NCI-H82 treated with DMSO at 0.1 percent for 48 hours (cell line): ENCODE measurements at regions not wholly inside any gene's neighbourhood (a gene's known extent, or its start where the extent isn't known, plus 50 kb on each side); places are given as distances from the start of the nearest gene placed in this dataset.

Experiments used
- DNase-seq: peaks from one replicate; lab custom pipeline; 2025; ENCODE audit not compliant: unreplicated experiment; lab: John Stamatoyannopoulos, UW

DNA sequence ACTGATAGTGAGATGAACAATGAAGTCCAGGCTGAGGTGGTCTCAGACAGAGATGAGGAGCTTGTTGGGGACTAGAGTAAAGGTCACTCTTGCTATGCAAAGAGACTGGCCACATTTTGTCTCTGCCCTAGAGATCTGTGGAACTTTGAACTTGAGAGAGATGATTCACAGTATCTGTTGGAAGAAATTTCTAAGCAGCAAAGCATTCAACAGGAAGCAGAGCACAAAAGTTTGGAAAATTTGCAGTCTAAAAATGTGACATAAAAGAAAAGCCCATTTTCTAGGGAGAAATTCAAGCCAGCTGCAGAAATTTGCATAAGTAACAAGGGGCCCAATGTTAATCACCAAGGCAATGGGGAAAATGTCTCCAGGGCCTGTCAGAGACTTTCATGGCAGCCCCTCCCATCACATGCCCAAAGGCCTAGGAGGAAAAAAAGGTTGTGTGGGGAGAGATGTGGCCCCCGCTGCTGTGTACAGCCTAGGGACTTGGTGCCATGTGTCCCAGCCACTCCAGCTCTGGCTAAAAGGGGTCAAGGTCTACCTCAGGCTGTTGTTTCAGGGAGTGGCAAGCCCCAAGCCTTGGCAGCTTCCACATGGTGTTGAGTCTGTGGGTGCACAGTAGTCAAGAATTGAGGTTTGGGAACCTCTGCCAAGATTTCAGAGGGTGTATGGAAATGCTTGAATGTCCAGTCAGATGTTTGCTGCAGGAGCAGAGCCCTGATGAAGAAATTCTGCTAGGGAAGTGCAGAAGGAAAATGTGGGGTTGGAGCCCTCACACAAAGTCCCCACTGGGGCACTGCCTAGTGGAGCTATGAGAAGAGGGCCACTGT lies 262.8 kb downstream of the DKK2 start:
- no peak for DNase-seq

DNA sequence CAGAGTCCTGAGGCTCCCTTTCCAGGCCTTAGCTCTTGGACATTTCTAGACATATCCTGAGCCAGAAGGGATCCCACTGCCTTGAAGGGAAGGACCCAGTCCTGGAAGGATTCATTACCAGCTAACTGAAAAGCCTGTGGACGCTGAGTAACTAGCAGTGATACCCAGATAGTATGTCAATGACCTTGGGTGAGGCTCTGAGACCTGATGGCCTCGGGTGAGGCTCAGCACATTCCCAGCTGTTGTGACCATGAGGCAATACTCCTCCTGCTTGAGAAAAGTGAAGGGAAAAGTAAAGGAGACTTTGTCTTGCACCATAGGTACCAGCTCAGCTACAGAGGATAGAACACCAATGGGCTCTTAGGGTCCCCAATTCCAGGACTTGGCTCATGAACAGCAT lies 268.1 kb downstream of the DKK2 start:
- DNase-seq, result no peak

DNA sequence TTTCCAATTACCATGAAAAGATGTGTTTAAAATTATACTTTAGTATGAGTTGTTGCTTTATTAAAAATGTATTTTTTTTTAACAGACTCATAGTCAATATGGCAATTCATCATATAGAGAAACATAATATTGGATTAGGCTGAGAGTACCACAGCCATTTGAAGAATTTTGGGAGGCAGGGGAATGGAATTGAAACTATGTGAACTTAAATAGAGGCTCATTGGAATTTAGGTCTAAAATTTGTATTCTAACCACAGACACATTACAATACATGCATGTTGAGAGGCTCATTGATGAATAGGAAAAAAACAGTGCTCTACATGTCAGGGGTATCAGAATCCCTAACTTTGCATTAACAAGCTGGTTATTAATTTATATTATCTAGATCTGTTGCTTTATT lies 269.6 kb downstream of the DKK2 start:
- DNase-seq, result no peak

DNA sequence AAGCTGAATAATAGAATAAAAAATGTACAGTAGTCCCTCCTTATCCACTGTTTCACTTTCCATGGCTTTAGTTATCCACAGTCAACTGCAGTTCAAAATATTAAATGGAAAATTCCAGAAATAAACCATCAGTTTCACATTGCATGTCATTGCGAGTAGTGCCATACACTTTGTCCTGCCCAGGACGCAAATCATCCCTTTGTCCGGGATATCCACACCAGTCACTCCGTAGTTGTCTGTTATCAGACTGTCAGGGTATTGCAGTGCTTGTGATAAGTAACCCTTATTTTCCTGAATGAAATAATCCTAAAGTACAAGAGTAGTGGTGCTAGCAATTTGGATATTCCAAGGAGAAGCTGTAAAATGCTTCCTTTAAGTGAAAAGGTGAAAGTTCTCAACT lies 271.3 kb downstream of the DKK2 start:
- no peak for DNase-seq

DNA sequence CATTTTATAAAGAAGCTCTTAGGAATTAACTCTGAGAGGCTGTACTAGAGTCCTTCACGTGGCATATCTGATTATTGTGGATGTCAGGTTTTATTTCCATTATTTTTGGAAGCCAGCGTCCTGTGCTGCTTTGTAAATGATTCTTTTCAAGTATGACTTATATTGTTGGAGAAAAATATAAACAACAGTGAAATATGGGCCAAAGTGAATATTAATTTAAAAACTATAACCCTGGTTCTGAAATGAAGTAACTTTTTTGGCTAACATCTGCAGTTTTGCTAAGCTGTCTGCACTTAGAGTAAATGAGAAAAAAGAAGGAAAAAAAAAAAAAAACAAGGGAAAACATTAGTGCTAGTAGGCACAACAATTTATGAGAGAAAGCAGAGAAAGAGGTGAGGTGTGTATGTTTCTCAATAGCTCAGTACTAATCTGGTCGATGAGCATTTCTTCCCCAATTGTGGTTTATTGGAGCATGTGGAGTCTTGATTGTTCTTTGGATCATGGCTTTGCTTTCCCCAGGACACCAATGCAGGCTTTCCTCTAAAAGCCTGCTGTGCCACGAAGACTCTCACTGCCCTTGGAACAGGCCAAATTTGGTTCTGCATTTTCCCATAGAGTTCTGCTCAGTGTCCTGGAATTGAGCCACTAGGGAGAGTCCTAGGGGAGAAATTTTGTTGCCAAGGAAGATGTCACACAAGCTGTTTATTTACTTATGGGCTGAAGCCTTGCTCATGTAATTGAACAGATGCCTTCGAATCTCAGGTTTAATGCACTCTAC lies 273.3 kb downstream of the DKK2 start:
- no peak for DNase-seq

DNA sequence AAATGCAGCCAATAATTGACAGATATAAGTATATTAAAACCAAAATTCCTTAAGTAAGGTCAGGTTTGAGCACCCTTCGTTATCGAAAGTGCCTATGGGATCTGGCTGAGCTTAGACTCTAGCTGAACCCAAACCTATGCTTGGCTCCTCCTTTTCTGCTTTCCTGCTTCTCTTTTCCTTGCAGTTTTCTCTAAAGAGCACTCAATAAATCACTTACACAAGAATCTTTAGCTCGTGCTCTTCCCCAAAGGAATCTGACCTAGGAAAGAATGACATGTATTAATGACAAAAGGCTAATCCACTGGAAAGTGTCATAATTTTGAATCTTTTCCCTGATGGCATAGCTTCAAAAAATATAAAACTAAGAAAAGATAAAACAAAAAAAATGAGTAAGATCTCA lies 282.7 kb downstream of the DKK2 start:
- no peak for DNase-seq

DNA sequence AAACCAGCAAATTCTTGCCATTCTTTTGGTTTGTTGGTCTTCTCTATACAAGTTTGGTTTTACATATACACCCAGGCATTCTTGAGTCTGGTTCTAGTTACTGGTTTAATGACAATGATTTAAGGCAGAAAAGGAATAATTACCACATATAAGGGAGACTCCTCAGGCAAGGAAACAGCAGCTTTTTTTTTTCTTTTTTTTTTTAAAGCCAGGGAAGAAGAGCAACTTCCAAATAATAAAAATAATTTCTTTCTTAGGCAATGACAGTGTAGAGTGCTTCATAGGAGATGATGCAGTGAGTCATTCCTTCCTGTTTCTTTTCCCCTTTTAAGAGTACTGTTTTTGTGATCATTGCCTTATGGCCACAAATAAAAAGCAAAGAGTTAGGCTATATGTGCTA lies 289.7 kb downstream of the DKK2 start:
- DNase-seq, result no peak

DNA sequence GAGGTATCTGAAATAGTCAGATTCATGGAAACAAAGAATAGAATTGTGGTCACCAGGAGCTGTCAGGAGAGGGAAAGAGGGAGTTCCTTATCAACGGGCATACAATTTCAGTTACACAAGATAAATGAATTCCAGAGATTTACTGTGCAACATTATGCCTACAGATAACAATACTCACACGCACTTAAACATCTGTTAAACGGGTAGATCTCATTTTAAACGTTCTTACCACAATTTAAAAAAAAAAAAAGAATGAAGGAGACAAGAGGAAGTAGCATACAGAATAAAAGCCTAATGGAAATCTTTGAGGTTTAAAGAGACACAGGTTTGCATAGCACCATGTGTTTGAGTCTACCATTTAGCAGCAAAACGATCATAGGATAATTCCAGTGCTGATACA lies 298.0 kb downstream of the DKK2 start:
- no peak for DNase-seq

DNA sequence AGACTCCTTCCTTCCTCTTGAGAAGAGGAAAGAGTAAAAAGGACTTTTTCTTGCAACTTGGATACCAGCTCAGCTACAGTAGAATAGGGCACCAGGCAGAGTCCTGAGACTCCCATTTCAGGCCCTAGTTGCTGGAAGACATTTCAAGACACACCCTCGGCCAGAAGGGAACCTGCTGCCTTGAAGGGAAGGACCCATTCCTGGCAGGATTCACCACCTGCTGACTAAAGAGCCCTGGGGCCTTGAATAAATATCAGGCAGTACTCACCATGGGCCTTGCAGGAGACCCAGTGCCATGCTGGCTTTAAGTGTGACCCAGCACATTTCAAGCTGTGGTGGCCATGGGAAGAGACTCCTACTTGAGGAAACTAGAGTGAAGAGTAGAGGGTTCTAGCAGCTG lies 317.6 kb downstream of the DKK2 start:
- DNase-seq, result no peak

DNA sequence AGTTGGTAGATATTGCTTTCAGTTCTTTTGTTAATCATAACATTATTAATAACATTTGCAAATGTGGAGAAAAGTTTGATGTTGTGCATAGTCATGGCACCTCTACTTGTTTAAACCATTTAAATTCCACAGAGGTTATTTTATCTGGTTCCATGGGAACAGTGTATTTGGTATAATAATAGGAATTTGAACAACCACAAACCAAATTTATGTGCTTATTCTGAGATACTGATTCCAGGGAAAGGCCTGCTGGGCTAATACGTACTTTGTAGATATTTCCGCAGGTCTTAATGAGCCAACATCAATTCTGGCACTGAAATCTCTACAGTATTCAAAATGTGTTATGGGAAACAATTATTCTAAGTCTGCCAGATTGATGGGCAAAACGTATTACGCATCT lies 319.0 kb downstream of the DKK2 start:
- no peak for DNase-seq

DNA sequence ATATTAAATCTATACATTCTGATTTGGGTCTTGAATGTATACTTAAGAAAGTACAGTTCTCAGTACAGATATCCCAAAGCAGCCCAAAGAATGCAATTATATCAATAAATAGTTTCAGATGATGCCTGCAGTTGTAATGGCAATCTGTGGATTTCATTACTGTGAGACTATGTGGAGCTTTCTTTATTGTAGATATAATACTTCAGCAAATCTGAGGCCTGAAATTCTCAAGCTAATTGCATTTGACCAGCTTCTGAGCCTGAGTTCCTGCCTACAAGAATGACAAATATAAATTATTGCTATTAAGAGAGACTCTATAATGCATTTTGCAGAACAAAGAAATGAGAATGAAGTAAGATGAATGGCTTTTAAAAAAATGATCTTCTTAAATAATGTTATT lies 320.3 kb downstream of the DKK2 start:
- no peak for DNase-seq

DNA sequence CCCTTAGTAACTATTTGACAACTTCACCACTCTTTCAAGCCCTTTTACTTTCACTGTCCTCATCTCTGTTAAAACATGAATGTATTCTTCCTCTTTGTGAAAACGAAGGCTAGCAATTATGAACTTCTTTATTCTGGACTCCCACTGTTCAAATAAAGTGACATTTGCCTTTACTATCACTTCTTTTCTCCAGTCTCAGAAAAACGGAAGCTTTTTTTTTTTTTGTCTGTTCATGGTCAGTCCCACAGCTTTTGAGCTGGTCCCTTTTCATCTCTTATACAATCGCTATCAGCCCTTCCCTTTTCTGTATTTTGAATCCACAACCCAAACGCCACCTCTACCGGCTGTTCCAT lies 327.7 kb downstream of the DKK2 start:
- no peak for DNase-seq

DNA sequence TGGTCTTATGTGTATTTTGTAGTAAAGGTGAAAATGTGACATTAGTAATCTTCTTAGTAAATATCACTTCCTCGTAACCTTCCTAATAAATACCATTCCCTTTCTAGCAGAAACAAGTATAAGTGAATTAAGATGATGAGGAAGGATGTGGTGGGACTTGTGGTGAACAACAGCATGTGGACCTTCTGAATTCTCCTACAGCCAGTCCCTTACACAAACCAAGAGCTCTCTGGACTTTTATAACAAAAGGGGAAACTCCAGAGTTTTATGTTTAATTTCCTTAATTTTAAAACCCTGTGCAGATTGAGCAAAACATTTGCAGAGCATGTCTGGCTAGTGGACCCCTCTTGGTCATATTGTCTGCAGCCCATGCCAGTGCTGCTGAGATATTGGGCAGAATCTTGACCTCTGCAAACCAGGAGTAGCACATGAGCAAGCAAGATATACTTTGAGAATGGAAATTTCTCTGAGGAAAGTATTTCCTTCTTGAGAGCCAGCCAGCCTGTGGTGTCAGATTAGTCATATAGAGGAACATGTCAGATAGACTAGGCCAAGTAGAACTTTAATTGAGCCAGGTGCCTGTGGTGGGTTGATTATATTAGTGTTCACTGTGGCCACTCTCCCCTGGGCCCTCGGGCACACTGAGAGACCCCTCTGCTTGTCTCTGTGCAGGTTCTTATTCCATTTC lies 328.2 kb downstream of the DKK2 start:
- DNase-seq, result no peak

DNA sequence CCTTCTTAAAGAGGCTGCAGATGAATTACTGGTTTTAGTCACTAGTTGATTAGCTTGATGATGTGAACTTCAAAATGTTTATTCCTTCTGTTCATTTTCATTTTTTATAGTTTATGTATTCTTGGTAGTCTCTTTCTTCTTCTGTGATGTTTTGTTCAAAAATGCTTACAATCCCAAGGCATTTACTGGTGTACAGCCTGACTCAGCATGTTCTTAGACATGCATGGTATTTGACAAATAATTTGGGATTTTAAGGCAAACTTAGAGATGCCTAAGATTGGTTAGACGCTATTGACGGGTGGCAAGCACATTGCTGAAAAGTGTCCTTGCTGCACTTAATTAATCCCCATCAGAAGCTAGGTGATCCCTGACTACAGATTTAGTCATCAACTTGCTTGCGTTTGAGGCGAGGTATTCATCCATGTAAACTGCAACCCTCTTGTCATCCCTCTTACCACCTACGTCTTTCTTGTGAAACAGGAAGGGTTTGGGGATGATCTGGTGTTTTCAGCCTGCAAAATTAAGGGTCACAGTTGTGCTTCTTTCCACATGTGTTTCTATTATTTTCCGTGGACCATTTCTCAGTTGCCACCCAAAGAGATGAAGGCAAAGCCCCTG lies 331.8 kb downstream of the DKK2 start:
- DNase-seq, result no peak

DNA sequence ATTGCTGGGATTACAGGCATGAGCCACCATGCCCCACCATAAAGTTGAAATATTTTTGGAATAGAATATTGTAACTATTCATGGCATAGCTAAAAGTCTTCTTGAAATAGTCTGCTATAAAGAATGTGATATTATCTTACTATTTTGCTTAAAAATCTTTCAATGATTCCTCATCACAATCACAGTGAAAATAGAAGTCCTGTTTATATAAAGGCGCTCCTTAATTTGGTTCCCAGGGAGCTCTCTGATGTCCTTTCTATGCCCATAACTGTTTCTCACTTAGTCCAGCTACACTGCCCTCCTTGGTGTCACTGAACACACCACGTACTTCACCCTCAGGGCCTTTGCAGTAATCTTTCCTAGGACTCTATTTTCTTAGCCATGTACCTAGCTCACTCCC lies 331.7 kb upstream of the GIMD1 start:
- no peak for DNase-seq

DNA sequence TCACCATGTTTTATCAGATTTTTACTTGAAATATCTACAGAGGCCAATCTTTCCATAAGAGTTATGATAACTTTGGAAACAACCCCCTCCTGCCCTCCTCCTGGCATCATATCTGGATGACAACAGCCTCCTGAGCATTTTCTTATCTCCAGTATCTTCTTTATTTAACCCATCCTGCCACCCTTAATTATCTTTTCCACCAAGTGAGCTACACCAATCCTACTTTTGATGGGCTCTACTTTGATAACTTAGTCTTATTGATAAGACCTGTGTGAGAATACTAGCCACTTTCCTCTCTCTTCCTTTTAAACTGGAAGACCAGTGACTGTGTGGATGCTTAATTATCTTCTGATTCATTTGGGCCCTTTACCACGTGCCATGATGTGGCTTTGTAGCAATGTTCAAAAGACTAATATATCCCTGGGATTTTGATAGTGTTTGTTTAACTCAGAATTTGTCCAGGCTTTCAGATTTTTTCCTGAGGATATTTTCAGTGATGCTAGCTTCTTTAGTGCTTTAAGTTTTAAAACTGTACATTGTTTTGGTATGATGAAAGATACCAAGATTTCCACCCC lies 330.1 kb upstream of the GIMD1 start:
- no peak for DNase-seq

DNA sequence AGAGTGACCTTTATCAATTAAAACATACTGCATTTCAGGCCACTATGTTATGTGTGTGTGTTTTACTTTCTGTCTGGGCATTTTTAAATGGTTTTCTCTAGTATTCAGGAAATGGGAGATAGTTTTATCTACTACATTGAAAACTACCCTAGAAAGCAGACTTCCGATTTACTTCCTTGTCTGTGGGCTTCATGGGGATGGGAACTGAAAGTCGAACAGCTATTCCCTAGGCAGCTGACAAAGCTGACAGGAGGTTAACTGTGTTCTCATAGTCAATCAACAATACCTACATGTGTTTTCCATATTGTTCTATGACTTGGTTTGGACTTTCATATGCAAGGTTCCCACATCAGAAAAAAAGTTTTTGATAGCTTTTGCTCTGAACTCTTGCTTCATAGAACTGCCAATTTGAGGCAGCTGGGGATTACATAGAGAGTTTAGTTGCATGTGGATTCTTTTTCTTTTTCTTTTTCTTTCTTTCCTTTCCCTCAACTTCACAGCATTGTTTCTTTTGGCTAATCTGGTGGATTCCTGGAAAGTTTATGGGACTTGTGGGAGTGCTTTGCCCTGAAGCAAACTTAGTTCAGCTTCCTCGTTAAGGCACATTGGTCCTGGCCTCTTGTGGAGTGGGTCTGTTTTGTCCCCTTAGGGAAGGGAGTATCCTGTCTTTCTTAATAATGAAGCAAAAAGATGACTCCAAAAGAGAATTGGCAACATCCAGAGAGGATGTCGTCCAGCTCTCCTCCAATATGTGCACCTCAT lies 327.1 kb upstream of the GIMD1 start:
- DNase-seq, result no peak

DNA sequence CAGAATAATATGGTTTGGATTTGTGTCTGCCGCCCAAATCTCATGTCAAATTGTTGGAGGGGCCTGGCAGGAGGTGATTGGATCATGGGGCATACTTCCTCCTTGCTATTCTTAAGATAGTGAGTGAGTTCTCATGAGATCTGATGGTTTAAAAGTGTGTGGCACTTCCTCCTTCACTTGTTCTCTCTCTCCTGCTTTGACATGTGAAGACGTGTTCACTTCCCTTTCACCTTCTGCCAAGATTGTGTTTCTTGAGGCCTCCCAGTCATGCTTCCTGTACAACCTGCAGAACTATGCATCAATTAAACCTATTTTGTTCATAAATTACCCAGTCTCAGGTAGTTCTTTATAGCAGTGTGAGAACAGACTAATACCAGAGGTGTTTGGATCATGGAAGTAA lies 325.7 kb upstream of the GIMD1 start:
- DNase-seq, result no peak

DNA sequence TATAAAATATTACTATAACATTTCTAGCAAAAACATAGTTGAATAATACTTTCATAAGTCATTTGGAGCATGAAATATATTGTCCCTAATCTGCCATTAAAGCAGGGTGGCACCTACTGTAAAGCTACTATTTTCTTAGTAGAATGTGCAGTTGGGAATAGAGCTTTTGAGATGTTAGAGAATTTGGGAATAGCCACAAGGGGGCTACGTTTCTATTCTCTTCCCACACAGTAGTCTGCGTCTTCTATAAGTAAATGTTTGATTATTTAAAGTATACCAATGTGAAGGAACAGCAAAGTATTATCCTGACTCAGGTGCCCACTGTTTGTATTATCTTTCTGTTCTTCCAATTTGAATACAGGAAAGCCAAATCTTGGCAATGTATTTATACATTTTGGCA lies 323.2 kb upstream of the GIMD1 start:
- DNase-seq, result no peak

DNA sequence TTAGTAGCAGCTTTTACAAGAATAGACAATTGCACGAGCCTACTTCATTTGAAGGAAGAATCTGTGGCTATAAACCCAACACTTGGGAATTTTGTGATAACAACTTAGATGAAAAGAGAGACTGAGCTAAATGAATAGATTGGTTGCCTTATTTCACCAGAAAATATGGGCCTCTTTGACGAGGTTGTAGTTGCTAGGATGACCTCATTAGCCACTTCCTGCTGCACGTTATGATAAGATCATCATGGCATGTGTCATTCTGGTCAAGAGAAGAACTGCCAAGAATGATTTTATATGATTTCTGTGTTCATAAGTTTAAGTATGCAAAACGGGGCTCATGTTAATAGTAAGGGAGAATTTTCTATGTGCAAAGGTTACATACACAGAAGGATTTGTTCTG lies 321.9 kb upstream of the GIMD1 start:
- no peak for DNase-seq

DNA sequence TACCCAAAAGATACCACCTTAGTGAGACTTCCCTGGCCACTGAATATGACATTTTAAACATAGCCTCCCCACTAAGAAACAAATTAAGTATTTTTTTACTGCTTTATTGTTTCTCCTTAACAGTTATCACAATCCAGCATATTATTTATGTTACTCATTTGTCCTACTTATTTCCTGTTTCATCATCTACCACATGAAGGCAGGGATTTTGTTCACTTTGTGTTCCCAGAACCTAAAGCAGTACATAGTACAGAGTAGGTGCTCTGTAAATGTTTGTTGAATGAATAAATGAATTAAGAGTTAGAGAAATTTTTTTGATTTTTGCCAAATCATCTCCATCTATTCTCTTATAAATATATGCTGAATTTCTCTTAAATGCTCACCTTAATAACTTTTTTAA lies 318.4 kb upstream of the GIMD1 start:
- DNase-seq, result no peak
